NB4 (cell line): ENCODE measurements at regions not wholly inside any gene's neighbourhood (a gene's known extent, or its start where the extent isn't known, plus 50 kb on each side); places are given as distances from the start of the nearest gene placed in this dataset.

Source experiments
- CTCF ChIP-seq: IDR thresholded peaks from one replicate; pipeline ENCODE4 v1.5.1; 2012; ENCODE audit warnings: low read depth, low read length
- MAX ChIP-seq: IDR thresholded peaks from 2 replicates; pipeline ENCODE4 v1.6.1; 2011; ENCODE audit warnings: low read depth, low read length
- POLR2A ChIP-seq: IDR thresholded peaks from 2 replicates; pipeline ENCODE4 v1.6.1; 2011; ENCODE audit warnings: mild to moderate bottlenecking; ENCODE audit not compliant: insufficient read length; ENCODE audit errors: extremely low read depth

GRCh38 chr11:107266455-107266854 lies 191.2 kb downstream of the CWF19L2 start:
- no peak for TF ChIP-seq CTCF
- TF ChIP-seq POLR2A: no peak
- no peak for TF ChIP-seq MAX
